NOMO-1 treated with dmso at 0.1 percent for 144 hours (cell line): ENCODE measurements at regions not wholly inside any gene's neighbourhood (a gene's known extent, or its start where the extent isn't known, plus 50 kb on each side); places are given as distances from the start of the nearest gene placed in this dataset.
A peak's percentile ranks its signal among the peaks of the same experiment; 100 is the strongest.

Source experiments
- DNase-seq: peaks from one replicate; lab custom pipeline; 2025; ENCODE audit not compliant: unreplicated experiment; lab: John Stamatoyannopoulos, UW

DNA sequence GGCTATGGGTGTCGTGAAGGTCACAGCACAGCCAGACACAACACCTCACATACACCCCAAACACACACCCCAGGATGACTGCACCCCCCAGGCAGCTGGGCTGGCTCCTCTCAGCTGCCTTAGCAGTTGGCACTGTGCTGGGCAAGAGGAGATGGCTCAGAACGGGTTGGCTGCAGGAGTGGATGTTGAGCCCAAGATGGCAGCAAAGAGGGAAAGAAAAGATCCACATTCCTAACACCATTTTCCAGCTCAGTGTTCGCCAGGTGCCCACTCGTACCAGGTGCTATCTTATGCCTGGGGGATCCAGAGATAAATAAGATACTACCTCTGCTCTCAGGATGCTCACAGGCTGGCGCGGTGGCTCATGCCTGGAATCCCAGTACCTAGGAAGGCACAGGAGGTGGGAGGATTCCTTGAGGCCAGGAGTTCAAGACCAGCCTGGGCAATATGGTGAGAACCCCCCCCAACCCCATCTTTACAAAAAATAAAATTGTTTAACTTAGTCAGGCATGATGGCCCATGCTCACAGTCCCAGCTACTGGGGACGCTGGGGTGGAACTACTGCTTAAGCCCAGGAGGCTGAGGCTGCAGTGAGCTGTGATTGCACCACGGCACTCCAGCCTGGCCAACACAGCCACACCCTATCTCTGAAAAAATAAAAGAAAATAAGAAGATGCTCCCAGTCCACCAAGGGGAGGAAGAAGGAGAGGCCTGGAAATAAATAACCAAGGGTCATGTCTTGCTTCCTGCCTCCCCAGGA lies 89.7 kb upstream of the ZNF507 start:
- DNase-seq, result no peak

DNA sequence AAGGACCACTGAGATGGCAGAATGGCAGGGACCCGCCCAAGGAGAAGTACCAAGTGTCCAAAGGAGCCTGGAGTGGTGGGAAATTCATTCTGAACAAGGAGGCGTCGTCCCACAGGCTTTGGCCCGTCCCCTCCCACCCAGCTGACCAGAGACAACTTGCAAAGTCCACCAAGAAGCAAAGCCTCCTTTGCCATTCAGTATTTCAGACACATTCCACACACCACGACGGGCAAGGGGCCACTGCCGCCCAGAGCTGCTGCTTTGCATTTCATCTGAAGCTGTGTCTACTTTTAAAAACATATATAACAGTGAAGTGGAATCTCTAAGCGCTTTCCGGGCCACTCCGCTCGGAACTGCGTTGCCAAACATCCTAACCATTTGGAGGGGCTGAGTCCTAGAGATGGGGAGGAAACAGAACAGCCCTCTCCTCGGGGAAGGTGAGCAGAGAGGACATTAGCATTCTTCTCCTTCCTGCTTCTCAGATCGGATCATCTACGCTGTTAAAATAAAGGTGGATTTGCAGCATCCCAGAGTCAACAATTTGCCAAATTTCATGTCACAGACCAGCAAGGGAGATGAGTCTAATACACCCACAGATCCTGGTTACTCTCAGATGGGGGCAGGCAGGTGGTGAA lies 89.0 kb upstream of the ZNF507 start:
- no peak for DNase-seq

DNA sequence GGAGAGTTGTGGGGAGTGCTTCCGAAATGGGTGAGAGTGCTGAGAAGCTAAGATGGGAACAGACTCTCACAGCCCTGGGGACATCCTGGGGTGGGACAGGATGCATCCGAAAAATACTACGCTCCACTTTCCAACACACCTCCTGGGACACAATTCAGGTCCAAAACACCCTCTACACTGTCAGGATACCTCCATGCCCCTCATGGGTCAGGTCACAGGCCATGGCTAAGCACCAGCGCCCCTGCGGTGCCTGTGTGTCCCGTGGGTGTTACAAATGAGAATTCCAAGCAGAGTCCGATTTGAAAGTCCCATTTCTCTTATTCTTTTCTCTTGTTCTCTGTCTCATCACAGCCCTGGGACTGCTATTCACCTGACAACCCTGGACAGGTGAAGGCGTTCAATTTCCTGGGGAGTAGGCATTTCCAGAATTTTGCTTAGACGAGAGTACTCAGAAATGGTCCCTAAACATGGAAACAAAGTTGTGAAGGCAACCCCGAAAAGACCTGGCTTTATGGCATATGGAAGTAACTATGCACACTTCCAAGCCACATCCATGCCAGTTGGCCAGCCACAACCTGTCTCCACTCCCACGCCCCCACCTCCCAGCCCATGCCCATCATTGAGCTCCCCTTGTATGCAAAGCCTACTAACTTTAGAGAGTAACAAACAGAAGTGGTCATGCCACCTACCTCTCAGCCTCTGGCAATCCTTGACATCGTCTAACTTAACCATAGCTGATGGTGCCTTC lies 87.9 kb upstream of the ZNF507 start:
- DNase-seq, result no peak

DNA sequence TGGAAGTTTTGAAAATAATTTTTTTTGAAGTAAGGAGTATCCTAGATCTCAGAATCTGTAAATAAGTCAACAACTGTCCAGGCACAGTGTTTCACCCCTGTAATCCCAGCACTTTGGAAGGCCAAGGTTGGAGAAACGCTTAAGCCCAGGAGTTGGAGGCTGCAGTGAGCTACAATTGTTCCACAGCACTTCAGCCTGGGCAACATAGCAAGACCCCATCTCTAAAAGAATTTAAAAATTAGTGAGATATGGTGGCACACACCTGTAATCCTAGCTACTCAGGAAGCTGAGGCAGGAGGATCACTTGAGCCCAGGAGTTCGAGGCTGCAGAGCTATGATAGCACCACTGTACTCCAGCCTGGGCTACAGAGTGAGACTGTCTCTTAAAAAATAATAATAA lies 87.2 kb upstream of the ZNF507 start:
- DNase-seq, result no peak

DNA sequence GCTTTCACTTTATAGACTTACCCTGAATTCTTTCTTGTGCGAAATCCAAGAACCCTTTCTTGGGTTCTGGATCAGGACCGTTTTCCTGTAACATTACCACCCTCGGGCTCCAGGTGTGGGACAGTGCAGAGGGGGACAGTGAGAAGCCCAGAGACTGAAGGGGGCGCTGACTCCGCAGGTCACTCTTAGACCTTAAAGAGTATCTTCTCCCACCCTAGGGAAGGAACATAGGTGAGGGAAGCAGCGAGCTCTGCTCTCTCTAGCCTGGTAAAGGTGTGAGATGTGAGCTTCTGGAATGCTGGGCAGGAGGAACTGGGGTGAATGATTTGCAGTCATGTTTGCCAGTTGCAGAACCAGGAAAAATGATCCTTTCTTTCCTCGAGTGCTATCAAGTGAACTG lies 80.8 kb upstream of the ZNF507 start:
- DNase-seq, result no peak

DNA sequence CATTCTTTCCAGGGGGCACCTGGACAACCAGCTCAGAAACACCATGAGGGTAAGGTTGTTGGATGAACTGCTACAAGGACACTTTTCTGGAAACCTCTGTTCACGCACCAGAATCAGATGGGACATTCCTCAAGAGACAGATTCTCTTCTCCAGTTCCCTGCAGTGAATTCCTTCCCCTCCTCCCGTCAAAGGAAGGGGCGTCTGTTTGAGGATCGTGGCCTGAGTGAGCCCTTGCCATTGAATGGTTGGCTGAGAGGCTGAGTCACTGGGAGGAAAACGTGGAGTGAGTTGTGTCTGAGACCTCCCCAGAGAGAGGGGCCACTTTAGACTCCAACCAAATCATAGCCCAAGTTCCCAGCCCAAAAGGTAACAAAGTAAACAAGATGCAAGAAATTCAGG lies 79.4 kb upstream of the ZNF507 start:
- no peak for DNase-seq

DNA sequence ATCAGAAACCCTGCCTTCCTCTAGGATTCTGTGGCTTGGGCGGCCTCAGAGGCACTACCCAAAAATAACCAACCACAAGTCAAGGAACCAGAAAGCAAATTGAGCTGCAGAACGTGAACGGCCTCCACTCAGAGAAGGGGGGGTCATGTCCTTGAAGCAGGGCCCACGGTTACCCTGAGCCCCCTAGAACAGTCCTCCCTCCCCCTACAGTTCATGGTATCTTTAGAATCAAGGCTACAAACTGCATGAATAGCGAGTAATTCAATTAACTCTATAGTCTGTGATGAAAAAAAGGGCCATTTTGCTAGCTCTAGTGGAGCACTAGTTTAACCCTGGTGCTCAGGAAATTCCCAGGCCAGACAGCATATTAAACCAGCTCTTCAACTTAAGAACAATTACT lies 79.0 kb upstream of the ZNF507 start:
- no peak for DNase-seq

DNA sequence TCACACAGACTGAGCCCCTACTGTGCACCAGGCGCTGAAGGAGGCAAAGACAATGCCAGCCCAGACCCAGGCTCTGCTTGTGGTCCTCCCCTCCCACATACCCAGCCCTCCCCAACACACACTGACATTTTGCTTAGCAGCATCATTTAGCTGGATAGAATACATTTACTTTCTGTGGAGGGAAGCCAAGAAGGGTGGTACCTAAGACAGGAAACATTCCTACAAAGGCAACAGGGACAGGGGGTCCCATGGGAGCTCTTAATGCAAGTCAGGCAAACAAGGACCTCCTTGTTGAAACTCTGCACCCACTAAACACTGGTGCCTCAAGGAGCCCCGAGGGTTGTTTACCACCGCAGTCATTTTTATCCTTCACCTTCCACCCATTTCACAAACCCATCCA lies 77.0 kb upstream of the ZNF507 start:
- DNase-seq, result no peak

DNA sequence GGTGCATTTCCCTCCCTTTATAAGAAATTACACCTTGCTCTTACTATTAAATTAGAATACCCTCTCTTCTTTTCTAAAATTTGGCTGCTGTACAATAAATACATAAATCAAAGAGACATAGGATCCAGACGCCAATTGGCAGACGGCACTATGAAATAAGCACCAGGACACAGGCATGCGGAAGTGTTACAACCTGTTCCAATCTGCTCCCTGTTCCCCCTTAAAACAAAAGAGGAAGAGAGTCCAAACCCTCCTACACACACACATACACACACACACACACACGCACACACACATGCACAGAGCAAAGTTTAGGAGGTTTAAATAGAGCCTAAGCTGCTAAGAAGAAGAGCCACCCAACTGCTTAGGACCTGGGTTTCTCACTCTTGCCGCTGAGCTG lies 75.6 kb upstream of the ZNF507 start:
- DNase-seq, result peak; percentile 17

DNA sequence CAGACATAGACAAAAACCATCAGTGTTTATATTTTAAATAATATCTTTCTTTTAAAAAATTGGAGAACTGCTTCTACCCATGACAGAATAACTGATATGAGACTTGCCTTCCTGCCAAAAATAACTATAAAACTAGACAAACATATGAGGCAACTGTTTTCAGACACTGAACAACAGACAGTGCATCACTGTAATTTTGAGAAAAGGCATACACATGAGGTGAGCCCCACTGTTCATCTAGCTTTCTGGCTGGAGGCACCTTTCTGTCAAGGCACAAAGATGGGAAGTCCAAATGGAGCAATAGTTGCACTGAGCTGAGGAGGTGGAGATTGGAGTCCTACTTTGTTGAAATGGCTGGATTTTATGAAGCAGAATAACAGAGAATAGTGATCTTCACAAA lies 71.9 kb upstream of the ZNF507 start:
- no peak for DNase-seq

DNA sequence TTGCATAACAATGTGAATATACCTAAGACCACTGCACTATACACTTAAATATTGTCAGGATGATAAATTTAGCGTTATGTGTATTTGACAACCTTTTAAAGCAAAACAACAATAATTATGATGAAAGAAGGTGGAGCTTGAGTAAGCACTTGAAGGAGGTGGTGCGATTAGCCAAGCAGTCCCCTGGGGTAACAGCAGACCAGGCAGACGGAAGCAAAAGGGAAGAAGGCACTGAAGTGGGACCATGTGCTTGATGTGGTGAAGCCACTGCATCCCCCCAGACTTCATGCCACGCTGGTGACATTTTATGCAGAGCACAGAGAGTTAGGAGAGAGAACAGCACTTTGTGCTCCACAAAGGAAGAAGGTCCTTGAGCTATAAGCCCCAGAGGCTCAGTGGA lies 58.3 kb upstream of the ZNF507 start:
- no peak for DNase-seq

DNA sequence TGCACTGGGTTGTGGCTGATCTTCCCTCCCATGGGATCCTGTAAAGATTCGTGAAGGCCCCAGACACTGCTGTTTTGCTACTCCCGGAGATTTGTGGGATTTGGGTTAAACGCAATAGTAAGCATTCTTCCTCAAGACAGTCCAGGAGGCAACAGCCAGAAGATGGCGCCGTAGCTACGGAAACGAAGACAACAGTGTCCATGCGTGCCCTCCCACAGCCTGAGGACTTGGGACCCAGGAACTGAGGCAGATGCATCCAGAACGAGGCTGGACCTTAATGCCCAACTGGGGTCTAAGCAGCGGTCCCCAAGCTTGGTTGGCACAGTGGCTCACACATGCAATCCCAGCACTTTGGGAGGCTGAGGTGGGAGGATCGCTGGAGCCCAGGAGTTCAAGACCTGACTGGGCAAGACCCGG lies 57.6 kb upstream of the ZNF507 start:
- DNase-seq, result no peak

DNA sequence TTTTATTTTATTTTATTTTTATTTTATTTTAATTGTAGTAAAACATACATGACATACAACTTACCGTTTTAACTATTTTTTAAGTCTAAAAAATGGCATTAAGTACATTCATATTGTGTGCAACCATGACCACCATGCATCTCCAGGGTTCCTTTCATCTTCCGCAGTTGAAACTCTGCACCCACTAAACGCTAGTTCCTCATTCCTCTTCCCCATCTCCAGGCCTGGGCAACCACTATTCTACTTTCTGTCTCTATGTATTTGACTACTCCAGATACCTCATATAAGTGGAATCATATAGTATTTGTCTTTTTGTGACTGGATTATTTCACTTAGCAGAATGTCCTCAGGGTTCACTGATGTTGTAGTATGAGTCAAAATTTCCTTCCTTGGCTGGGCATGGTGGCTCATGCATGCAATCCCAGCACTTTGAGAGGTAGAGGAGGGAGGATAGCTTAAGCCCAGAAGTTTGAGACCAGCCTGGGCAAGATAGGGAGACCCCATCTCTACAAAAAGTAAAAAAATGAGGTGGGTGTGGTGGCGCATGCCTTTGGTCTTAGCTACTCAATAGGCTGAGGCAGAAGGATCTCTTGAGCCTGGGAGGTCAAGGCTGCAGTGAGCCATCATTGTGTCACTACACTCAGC lies 55.7 kb upstream of the ZNF507 start:
- peak; percentile 84 for DNase-seq

DNA sequence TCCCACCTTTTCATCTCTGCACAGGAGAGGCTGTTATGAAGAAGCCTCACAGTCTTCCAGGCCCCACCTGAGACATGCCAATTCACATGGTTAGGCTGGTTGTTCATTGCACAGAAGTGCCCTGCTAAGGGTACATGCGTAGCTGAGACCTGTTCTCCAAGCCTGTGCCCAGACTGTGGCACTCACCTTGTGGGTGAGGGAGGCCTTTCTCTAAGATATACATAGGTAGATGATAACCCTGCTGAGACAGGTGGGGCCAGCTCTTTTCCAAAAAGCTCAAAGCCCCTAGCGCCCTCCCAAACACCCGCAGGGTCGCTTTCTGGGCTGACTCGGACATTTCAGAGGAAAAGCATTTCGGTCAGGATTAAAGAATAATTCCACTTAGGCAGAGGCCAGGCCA lies 53.5 kb upstream of the ZNF507 start:
- DNase-seq, result no peak

DNA sequence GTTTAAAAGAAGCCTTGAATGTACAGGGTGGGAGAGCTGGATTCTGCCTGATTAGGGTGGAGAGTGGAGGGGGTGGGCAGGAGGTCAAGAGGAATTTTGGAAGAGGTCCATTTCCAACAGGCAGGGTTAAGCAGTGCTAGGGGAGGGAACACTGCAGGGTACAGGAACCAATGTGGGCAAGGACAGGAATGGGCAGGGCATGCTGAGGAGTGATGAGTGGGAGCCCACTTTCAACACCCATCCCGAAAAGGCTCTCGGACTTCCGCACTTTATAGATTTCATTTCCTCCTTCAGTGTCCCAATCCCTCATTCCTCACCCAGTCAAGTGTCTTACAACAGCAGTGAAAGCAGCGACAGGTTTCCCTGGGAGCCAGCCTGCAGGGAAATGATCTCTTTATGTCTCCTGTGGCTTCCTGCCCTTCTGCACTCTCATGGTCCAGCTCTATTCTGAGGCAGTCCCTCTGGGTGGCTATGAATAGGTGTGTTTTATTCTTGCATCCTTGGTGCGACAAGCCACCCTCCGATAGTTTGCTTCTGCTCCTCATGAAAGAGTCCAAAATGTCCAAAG lies 50.5 kb upstream of the ZNF507 start:
- no peak for DNase-seq
